Mucosa of rectum (tissue), 2 donors: ENCODE measurements at regions not wholly inside any gene's neighbourhood (a gene's known extent, or its start where the extent isn't known, plus 50 kb on each side); places are given as distances from the start of the nearest gene placed in this dataset.

ENCODE experiments used
- H3K27ac ChIP-seq, 2 donors: one replicate each; pipeline ENCODE4 v1.7.0; 2013; ENCODE audit warnings: inconsistent platforms in 2 of 2, low read depth in 2 of 2, low read length in 2 of 2
- H3K27me3 ChIP-seq, 2 donors: one replicate each; pipeline ENCODE4 v1.7.0; 2013; ENCODE audit warnings: low read length in 2 of 2; ENCODE audit not compliant: control insufficient read depth in 2 of 2, insufficient read depth in 2 of 2
- H3K36me3 ChIP-seq, 2 donors: one replicate each; pipeline ENCODE4 v1.7.0; 2013; ENCODE audit warnings: low read length in 2 of 2; ENCODE audit not compliant: control insufficient read depth in 2 of 2, insufficient read depth in 2 of 2
- H3K4me1 ChIP-seq, 2 donors: one replicate each; pipeline ENCODE4 v1.7.0; 2013; ENCODE audit warnings: low read length in 2 of 2, mild to moderate bottlenecking in 1 of 2; ENCODE audit not compliant: control insufficient read depth in 2 of 2, insufficient read depth in 2 of 2
- H3K4me3 ChIP-seq, 2 donors: one replicate each; pipeline ENCODE4 v1.7.0; 2013; ENCODE audit warnings: low read length in 2 of 2
- H3K9ac ChIP-seq, 2 donors: one replicate each; pipeline ENCODE4 v1.7.0; 2013; ENCODE audit warnings: low read length in 2 of 2, low read depth in 1 of 2, mild to moderate bottlenecking in 1 of 2
- H3K9me3 ChIP-seq, 2 donors: one replicate each; pipeline ENCODE4 v1.7.0; 2013; ENCODE audit warnings: low read length in 2 of 2; ENCODE audit not compliant: control insufficient read depth in 2 of 2
- donor health status: healthy.
- donor health status: Normal muscosa, but diverticular disease.

GRCh38 chr19:13556552-13556951 lies 50.3 kb upstream of the CACNA1A start:
- H3K4me3 ChIP-seq = no peak overlapping the region
- H3K36me3 ChIP-seq = no peaks in the 10 kb centered on the region
- no peaks in the 10 kb centered on the region for H3K9me3 ChIP-seq
- H3K27me3 ChIP-seq = no peaks in the 10 kb centered on the region
- no peaks in the 10 kb centered on the region for H3K4me1 ChIP-seq
- no peak overlapping the region for H3K9ac ChIP-seq
- no peak overlapping the region for H3K27ac ChIP-seq
